ENCODE measurements at regions not wholly inside any gene's neighbourhood (a gene's known extent, or its start where the extent isn't known, plus 50 kb on each side); places are given as distances from the start of the nearest gene placed in this dataset.

DNA sequence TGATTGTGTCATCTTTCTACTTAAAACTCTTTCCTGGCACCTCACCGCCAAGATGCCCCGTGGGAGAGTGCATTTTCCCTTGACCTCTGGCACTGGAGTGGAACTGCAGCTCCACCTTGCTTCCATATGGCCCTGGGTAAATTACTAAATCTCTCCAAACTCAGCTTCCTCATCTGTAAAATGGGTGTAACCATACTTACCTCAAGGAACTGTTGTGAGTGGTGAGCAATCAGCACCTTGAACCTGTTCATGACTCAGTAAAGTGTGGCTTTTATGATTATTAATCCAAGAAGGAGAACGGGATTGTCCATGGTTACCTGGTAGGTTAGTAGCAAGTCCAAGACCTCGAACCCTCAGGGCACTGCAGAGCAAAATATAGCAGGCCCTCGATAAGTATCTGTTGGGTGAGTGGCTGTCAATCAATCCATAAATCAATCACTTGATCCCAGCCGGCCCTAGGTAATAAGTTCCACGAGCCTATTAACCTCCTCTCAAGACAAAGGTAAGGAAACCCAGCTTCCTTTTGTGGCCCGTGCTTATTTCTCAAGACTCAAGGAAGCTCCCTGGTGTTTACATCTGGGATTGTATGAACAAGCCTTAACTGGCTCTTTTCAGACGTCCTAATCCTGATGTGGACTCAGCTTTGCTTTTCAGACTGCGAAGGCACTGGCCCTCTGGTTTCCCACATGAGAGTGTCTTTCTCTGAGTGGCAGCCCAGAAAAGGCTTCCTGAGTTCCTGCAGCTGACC is 114.0 kb upstream of the GJB5 start:
- intact Hi-C loops (cut with micrococcal nuclease; ENCODE audit: unreplicated experiment): no loop called here
- no peak overlapping the region for H2AFZ ChIP-seq (ENCODE audit: low read length)
- H3K9me2 ChIP-seq (ENCODE audit: insufficient read depth, low read length): no peaks in the 10 kb centered on the region
- H3K9me3 ChIP-seq (ENCODE audit: low read length): no peaks in the 10 kb centered on the region
- CTCF ChIA-PET (ENCODE audit: unreplicated experiment): no interaction called here
- no peaks in the 10 kb centered on the region for H3K4me1 ChIP-seq (ENCODE audit: insufficient read depth, low read length, poor library complexity, severe bottlenecking)
- BruUV-seq (replicated peaks): no TSS peak
- H3K79me2 ChIP-seq (ENCODE audit: insufficient read depth, low read depth, low read length): no peaks in the 10 kb centered on the region
- no peak overlapping the region for H3K4me3 ChIP-seq (ENCODE audit: low read depth, low read length, poor library complexity, severe bottlenecking)
- POLR2A ChIA-PET: no interaction called here
- no peaks in the 10 kb centered on the region for H3K36me3 ChIP-seq (ENCODE audit: insufficient read depth, low read length)
- no peak overlapping the region for H3K4me2 ChIP-seq (ENCODE audit: low read length)
- DNase-seq (ENCODE audit: low spot score): no peak
- no peak overlapping the region for H3K27ac ChIP-seq (ENCODE audit: low read depth, low read length, poor library complexity, severe bottlenecking)
- no peaks in the 10 kb centered on the region for H4K20me1 ChIP-seq (ENCODE audit: insufficient read depth, low read length)
- TF ChIP-seq, protein P1, sequence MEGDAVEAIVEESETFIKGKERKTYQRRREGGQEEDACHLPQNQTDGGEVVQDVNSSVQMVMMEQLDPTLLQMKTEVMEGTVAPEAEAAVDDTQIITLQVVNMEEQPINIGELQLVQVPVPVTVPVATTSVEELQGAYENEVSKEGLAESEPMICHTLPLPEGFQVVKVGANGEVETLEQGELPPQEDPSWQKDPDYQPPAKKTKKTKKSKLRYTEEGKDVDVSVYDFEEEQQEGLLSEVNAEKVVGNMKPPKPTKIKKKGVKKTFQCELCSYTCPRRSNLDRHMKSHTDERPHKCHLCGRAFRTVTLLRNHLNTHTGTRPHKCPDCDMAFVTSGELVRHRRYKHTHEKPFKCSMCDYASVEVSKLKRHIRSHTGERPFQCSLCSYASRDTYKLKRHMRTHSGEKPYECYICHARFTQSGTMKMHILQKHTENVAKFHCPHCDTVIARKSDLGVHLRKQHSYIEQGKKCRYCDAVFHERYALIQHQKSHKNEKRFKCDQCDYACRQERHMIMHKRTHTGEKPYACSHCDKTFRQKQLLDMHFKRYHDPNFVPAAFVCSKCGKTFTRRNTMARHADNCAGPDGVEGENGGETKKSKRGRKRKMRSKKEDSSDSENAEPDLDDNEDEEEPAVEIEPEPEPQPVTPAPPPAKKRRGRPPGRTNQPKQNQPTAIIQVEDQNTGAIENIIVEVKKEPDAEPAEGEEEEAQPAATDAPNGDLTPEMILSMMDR (conservative IDR thresholded peaks at IDR 0.05; ENCODE audit: low read length): no peak
- no peak for TF ChIP-seq EZH2phosphoT487 (IDR thresholded peaks at IDR 0.05; ENCODE audit: borderline replicate concordance, low read depth, low read length)

DNA sequence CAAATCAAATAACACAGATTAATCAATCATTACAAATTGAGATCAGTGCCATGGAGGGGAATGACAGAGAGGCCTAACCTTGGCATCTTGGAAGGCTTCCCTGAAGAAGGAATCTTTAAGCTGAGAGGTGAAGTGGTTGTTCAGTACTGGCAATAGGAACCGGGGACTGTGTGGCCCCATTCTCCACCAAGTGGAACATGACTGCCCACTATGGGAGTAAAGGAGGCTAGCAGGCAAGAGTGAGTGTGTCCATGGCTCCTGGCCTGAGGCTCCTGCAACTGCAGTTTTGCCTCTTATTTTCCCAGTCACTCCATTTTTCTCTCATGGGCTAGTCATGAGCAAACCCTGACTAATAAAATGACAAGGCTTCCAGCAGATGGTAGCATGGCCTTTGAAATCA is 112.2 kb upstream of the GJB5 start:
- TF ChIP-seq, protein P1 (conservative IDR thresholded peaks at IDR 0.05; ENCODE audit: low read length): no peak
- TF ChIP-seq EZH2phosphoT487 (IDR thresholded peaks at IDR 0.05; ENCODE audit: borderline replicate concordance, low read depth, low read length): no peak
- no peaks in the 10 kb centered on the region for H3K9me2 ChIP-seq (ENCODE audit: insufficient read depth, low read length)

DNA sequence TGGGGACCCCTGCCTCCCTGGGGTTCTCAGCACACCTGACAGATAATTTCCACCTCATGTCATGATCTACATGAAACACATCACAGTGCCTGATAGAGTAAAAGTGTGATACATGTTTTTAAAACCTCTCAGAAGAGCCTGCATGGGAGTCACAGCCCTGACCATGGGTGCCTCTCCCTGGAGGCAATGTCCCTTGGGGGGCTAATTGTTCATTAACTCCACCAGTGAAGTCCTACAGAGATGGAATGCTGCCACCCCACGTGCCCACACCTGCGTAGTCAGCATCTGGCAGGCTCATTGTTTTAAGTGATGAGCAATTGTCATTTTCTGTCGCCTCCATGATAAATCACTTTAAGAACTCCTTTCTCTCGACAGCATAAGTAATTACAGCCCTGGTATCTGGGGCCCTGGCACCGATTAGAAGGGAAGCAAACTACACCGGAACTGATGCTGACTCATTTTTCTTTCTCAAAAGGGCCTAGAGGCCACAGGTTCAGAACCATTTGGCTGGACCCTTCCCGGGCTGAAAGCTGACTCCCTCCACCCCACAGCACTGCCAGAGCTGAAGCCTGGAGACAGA is 109.6 kb upstream of the GJB5 start:
- no peaks in the 10 kb centered on the region for H3K9me3 ChIP-seq (ENCODE audit: low read length)
- no peaks in the 10 kb centered on the region for H3K36me3 ChIP-seq (ENCODE audit: insufficient read depth, low read length)
- DNase-seq (ENCODE audit: low spot score): no peak
- intact Hi-C loops (cut with micrococcal nuclease; ENCODE audit: unreplicated experiment): no loop called here
- no TSS peak for BruUV-seq (replicated peaks)
- no peaks in the 10 kb centered on the region for H3K4me1 ChIP-seq (ENCODE audit: insufficient read depth, low read length, poor library complexity, severe bottlenecking)
- H4K20me1 ChIP-seq (ENCODE audit: insufficient read depth, low read length): no peaks in the 10 kb centered on the region
- CTCF ChIA-PET (ENCODE audit: unreplicated experiment): no interaction called here
- POLR2A ChIA-PET: no interaction called here
- H3K4me2 ChIP-seq (ENCODE audit: low read length): no peak overlapping the region
- H3K79me2 ChIP-seq (ENCODE audit: insufficient read depth, low read depth, low read length): no peaks in the 10 kb centered on the region
- no peak overlapping the region for H3K27ac ChIP-seq (ENCODE audit: low read depth, low read length, poor library complexity, severe bottlenecking)
- TF ChIP-seq EZH2phosphoT487 (IDR thresholded peaks at IDR 0.05; ENCODE audit: borderline replicate concordance, low read depth, low read length): no peak
- TF ChIP-seq, protein P1 (conservative IDR thresholded peaks at IDR 0.05; ENCODE audit: low read length): no peak
- H3K4me3 ChIP-seq (ENCODE audit: low read depth, low read length, poor library complexity, severe bottlenecking): no peak overlapping the region
- H3K9me2 ChIP-seq (ENCODE audit: insufficient read depth, low read length): no peaks in the 10 kb centered on the region
- H2AFZ ChIP-seq (ENCODE audit: low read length): no peak overlapping the region

More for the DNA sequence above, 112.2 kb upstream of the GJB5 start:
- intact Hi-C loops (cut with micrococcal nuclease; ENCODE audit: unreplicated experiment): no loop called here
- no peaks in the 10 kb centered on the region for H3K79me2 ChIP-seq (ENCODE audit: insufficient read depth, low read depth, low read length)
- no TSS peak for BruUV-seq (replicated peaks)
- no peak overlapping the region for H3K4me3 ChIP-seq (ENCODE audit: low read depth, low read length, poor library complexity, severe bottlenecking)
- no peaks in the 10 kb centered on the region for H3K9me3 ChIP-seq (ENCODE audit: low read length)
- no peak for DNase-seq (ENCODE audit: low spot score)
- H2AFZ ChIP-seq (ENCODE audit: low read length): no peak overlapping the region
- ChIA-PET POLR2A (no interaction called here), CTCF (ENCODE audit: unreplicated experiment) (no interaction called here)
- no peaks in the 10 kb centered on the region for H3K36me3 ChIP-seq (ENCODE audit: insufficient read depth, low read length)
- no peaks in the 10 kb centered on the region for H3K4me1 ChIP-seq (ENCODE audit: insufficient read depth, low read length, poor library complexity, severe bottlenecking)
- H3K4me2 ChIP-seq (ENCODE audit: low read length): no peak overlapping the region
- H3K27ac ChIP-seq (ENCODE audit: low read depth, low read length, poor library complexity, severe bottlenecking): no peak overlapping the region
- H4K20me1 ChIP-seq (ENCODE audit: insufficient read depth, low read length): no peaks in the 10 kb centered on the region

All from OCI-LY7 (cell line).